ENCODE measurements at regions not wholly inside any gene's neighbourhood (a gene's known extent, or its start where the extent isn't known, plus 50 kb on each side); places are given as distances from the start of the nearest gene placed in this dataset.

DNA sequence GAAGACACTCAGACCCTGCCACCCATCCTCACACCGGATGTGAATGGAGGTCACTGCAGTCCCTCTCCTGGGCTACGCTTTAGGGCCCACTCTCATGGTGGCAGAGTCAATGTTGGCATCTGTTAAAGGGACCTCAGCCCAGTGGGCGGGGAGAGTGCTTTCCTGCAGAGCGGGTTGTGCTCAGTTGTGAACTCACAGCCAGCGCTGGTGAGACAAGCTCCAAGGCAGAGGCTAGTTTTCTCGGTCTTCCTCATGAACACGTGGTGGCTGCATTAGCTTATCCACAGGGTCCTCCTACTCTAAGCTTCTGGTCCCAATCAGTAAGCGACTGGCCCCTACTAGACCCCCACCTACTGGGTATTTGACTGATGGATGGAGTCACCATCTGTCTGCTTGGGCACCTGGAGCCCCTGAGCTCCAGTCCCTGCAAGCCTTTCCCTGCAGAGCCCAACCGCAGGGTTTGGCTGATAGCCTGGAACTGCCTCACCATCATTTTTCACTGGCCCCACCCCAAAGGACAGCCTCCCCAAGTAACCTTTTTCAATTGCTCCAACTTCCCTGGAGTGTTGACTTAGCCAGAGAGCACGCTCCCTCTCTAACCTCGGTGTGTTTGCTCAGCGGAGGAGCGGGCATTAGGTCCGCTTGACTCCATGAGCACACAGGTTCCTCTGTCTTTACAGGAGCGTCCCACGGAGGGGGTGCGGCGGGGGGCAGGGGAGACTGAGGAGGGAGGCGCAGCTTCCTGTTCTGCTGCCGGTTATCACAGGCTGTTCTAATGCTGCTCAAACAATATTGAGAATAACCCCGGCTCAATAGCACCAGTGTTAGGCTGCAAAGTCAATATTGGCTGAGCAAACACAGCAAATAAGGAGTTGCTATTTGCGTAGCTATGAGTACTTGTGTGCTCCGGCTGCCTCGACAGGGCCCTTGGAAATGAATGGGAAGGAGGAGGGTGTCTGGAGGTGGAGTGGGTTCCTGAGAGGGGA, 141.7 kb downstream of the RPLP1 start:
- DNase-seq (ENCODE audit: extremely low spot score, insufficient read length, low read depth) (no peak), FAIRE-seq (no peak)

DNA sequence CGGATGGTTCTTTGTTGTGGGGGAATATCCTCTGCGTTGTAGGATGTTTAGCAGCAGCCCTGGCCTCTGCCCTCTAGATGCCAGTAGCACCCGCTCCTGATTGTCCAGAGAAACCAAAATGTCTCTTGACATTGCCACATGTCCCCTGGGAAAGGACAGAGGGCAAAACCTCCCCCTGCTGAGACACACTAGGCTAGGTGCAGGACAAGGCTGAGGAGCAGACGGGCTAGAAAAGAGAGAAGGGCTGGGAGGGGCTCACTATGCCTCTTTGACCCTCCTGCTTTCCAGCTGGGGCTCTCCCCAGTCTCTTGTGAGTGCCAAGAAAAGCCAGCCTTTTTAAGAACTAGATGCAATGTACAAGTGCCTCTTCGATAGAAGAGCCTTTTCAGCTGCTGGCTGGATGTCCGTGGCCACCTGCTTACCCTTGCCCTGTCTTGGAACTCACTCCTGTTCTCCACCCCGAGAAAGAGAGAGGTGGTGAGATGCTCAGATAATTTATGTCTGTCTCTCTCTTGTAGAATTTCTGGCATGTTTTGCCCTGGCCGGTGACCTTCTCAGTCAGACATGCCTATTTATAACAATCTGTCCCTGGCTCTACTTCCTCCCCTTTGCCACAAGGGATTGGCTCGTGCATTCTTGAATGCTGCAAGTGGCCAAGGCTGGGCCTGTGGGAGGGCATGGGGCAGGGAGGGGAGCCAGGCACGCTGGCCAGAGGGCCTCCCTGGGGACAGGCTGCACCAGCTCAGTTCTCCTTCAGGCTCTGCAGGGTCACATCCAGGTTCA, 142.6 kb downstream of the RPLP1 start:
- no peak for DNase-seq (ENCODE audit: extremely low spot score, insufficient read length, low read depth)
- FAIRE-seq = no peak

DNA sequence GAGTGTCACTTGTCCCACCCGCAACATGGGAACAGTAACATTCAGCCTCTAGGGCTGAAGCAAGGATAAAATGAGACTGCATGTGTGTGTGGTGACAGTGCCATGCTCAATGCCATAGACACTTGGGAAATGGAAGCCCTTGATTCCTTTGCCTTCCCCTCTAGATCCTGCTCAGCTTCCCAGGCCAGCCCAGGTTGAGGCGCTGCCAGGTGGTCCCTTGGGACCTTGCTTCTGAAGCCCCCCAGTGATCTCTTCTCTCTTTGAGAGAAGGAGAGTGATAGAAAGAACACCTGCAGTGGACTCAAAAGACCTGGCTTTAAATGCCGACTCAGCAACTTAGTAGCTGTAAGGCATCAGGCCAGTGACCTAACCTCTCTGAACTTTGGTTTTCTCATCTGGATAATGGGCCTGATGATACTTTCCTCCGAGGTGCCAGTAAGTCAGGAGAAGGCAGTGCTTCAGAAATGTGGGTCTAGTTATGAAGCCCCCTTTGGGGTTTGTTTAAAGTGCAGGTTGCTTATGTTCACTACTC, 144.5 kb downstream of the RPLP1 start:
- DNase-seq (ENCODE audit: extremely low spot score, insufficient read length, low read depth) (no peak), FAIRE-seq (no peak)

DNA sequence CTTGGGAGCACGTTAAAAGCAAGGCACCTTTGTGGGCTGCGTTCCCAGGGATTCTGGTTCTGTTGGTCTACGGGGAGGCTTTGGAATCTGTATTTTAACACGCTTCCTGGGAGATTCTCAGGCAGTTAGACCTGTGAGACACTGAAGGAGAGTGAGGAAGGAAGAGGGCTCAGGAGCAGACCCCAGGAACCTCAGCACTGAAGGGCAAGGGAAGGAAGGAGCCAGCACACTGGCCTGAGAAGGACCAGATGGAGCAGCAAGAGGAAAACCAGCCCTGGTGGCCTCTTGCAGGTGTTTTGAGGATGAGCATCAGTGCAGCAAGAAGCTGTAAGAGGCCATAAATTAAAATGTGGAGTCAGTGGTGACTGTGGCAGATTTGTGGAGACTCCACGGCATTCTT, 146.7 kb downstream of the RPLP1 start:
- FAIRE-seq (no peak), DNase-seq (ENCODE audit: extremely low spot score, insufficient read length, low read depth) (no peak)

DNA sequence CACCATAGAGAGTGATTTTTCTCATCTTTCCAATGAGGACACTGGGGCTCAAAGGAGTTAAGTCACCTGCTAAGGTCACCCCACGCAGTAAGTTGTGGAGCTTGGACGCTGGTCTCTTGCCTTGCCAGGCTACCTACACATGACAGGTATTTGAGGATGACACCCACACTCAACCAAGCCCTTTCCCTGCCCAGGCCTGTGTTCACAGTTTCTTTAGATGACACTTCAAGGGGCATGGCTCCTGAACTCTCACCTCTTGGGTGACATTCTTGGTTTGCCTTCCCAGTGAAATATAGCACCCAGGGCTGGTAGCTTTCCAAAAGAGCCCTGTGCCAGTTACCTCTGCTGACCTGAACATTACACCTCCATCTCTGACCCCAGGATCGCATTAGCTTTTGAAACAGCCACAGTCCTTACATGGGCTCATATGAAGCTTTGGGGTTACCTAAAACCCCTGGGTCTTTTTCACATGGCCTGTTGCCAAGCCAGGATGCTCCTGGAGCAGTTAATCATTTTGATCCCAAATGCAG, 148.0 kb downstream of the RPLP1 start:
- DNase-seq (ENCODE audit: extremely low spot score, insufficient read length, low read depth) (no peak), FAIRE-seq (no peak)

DNA sequence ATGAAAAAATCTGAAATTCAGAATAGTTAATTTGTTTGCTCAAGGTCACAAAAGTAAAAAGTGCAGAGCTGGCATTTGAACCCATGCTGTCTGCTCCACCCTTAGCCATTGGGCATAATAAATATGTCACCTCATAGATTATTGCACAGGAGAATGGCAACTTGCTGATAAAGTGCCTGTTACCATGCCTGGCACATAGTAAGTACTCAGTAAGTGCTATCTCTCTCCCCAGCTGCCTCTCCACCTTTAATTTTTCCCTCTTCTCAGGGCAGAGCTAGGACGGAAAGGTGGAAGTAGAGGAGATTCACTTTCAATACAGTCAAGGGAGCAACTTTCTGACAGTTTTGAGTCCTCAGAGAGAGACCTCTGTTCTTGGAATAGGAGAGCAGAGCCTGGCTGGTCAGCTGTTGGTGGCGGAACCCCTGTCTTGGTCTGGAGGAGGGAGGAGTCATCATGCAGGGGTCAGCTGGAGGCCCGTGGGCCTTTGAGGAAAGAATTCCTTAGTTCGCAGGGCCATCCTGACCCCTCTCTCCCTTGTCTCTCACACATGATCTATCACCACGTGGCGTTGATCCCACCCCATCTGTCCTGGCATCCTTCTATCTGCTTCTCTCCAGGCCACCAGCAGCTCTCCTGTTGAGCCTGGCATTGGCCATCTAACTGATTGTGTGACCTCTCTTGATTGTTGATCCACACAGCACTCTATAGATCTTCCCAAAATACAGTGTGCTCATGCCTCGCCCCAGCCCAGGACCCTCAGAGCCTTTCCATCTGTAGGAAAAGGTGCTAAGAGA, 149.3 kb downstream of the RPLP1 start:
- DNase-seq (ENCODE audit: extremely low spot score, insufficient read length, low read depth) (no peak), FAIRE-seq (no peak)

DNA sequence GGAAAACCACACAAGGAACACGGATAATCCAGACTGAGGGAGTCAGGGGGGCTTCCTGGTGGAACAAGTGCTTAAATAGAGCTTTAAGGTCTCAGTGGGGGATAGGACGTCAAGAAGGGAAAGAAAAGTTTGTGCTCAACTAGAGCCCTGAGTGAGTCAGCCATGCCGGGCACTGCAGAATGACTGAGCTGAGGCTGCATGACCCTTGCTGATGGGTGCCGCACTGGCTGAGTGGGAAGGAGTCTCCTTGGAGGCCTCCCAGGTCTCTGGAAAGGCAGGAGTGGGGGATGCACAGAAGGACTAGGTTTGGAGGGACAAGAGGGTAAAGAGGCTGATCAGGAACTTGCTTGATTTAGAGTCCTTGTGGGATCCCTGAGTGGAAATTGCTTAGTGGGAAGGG, 150.3 kb downstream of the RPLP1 start:
- FAIRE-seq = no peak

DNA sequence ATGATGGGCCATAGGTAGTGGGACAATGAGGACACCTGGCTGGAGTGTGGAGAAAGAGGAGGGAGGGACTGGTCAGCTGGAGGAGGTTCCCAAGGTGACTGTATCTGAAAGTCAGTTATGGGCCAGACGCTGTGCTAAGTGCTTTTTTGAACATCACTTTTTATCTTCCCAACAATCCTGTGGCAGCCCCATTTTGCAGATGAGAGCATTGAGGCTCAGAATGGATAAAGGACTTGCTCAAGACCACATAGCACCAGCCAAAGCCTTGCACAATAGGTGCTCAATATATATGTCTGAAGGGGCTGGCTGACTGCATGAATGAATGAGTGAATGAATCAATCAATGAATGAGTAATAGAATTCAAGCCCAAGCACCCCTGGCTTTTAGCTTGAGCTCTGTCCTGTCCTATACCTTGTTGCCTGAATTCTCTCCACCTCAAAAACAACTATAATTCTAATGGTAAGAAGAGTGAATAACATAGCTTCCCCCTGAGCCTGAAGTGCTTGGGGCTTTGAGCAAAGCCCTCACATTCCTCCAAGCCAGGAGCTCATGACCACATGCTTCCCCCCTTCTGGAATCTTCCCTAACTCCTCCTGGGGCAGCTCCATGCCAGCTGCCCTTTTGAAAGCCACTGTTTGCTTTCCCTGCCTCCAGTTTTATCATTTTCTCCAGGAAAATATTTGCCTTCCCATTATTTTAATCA, 150.9 kb downstream of the RPLP1 start:
- DNase-seq (ENCODE audit: extremely low spot score, insufficient read length, low read depth) (no peak), FAIRE-seq (no peak)

More for the DNA sequence above, 150.3 kb downstream of the RPLP1 start:
- no peak for DNase-seq (ENCODE audit: extremely low spot score, insufficient read length, low read depth)

DNA sequence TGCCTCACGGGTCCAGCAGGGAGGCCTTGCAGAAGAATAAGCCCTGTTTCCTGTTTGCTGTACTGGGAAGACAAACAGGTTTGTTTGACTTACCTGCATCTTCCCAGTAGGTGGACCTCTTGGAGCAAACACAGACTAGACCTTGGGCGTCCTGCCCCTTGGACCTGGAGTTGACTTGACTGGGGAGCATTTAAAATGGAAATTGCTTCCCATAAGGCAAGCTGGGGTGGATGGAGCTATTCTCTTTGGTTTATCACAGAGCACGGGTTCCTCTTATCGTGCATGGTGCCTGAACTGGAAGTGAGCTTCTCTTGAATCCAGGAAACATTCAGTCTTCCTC, 151.4 kb downstream of the RPLP1 start:
- FAIRE-seq (no peak), DNase-seq (ENCODE audit: extremely low spot score, insufficient read length, low read depth) (no peak)

DNA sequence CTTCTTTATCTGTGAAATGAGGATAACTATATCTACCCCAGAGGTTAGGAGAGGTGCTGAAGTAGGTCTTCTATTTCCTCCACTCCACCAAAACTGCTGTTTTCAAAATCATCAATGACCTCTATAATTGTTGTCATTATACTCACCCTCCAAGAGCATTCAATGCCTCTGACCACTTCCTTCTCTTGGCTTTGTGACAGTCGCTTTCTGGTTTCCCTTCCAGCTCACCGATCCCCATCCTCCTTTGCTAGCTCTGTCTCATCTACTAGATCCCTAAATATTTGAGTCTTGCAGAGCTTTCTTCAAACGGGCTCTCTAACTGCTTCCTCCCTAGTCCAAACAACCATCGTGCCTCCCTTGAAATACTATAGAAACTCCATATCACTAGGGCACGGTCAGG, 153.5 kb downstream of the RPLP1 start:
- FAIRE-seq (no peak), DNase-seq (ENCODE audit: extremely low spot score, insufficient read length, low read depth) (no peak)

DNA sequence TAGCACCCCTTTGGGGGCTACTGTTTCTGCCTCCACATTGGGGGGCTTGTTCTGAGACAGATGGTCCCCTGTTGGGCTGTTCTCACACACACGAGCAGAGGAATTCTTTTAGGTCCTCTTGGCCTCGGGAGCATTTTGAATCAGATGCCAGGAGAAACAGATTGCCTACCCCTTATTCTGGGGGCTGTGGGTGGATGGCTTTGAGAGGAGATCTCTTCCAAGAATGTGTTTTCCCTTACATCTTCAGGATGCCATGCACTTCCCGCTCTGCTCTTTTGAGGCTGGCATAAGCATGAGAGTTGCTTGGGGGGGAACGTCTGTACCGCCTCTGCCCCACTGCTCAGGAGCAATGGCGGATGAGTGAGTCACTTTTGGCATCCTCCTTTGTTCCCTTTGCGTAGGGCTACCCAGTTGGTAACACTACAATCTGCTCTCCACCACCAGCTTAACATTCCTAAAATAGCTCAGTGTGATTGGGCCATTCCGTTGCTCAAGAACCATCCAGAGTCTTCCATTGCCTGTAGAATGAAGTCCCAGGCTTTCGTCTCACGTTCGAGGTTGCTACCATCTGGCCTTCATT, 154.4 kb downstream of the RPLP1 start:
- FAIRE-seq = no peak
- no peak for DNase-seq (ENCODE audit: extremely low spot score, insufficient read length, low read depth)

DNA sequence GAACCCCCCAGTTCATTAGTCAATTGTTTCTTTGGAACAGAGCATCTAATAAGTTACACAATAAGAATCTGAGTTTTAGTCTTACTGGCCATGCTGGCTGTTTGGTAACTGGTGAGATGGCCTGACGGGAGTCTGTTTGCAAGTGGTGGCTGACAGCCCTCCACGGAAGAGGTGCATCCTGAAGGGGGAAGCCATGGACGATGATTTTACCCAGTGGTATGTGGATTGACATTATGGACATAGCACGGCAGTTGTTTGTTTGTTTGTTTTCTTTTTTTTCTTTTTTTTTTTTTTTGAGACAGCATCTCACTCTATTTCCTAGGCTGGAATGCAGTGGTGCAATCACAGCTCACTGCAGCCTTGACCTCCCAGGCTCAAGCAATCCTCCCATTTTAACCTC, 156.0 kb downstream of the RPLP1 start:
- DNase-seq (ENCODE audit: extremely low spot score, insufficient read length, low read depth) = no peak
- FAIRE-seq = no peak

DNA sequence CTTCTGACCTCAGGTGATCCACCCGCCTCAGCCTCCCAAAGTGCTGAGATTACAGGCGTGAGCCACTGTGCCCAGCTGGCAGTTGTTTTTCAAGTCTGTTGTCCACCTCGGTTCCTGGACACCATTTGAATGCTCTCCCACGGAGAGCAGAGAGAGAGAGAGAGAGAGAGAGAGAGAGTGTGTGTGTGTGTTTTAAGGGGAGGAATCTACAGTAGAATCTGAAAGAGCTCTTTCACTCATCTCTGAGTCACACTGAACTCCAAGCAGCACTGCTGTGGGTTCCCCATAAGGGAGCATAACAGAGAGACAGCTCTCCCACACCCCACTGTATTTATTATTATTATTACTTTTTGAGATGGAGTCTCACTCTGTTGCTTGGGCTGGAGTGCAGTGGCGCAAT, 156.6 kb downstream of the RPLP1 start:
- FAIRE-seq (no peak), DNase-seq (ENCODE audit: extremely low spot score, insufficient read length, low read depth) (no peak)

DNA sequence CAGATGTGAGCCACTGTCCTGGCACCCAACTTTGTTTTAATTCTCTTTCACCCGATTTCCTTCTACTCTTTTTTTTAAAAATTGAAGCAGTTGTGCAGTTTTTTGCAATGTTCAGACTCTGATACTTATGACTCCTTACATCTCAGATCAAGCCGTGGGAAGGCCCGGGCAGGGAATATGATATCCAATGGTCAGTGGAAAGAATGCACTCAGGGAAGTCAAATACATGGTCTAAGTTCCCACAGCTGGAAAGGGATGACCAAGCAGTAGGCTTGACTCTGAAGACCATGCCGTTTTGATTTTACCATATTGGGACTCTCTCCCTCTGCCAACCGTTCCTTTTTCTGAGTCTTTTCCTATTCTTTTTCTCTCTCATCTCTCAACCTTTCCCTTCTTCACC, 157.2 kb downstream of the RPLP1 start:
- DNase-seq (ENCODE audit: extremely low spot score, insufficient read length, low read depth) = no peak
- FAIRE-seq = no peak

DNA sequence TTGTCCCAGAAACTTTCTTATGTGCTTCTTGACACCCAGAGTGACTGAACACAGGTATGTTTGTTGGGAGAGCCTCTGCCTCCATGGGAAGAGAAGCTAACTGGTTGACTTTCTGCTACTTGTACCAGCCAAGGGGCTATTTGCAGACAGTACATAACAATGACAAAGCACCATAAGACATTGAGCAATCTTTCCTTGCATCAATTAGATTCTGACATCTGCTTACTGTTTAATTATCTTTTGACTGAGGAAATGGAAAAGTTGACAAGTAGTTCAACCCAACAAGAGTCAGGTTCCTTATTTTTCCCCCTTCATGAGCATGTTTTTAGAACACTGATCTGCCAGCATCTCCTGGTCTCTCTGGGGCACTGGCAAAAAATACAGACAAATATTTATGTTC, 157.7 kb downstream of the RPLP1 start:
- FAIRE-seq (no peak), DNase-seq (ENCODE audit: extremely low spot score, insufficient read length, low read depth) (no peak)

DNA sequence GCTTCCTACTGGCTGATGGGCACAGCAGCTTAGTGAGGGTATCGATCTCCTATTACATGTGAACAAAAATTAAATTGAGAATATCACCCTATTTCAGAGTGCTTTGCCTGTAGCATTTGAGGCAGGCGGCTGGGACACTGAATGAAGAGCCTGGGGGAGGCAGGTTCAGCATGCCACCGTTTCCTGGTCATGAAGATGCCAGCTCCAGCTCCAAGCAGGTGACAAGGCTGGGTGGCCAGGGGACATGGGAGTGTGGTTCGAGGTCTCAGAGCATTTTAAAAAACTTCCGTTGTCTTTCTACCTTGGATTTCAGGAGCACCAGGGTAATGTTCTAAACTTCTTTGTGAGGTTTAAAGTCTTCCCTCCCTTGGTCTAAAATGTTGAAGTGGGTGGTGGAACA, 158.2 kb downstream of the RPLP1 start:
- no peak for FAIRE-seq
- DNase-seq (ENCODE audit: extremely low spot score, insufficient read length, low read depth) = no peak

DNA sequence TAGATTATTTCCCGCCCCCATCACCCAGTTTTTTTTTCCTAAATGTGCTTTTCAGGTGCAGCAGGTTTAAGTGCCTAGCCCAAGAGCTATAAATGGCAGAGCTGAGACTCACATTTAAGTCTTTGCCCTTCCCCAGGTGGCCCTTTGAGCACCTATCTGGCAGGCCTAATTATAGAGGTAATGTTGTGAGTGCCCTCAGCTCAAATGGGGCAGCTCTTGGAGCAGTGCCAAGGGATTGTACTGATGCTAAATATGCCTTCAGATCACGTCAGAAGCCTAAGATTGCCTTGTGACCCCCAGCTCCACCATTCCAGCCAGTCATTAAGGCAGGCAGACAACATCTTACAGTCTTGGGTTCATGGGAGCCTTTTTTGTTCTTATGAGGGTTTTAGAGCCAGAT, 159.5 kb downstream of the RPLP1 start:
- FAIRE-seq (no peak), DNase-seq (ENCODE audit: extremely low spot score, insufficient read length, low read depth) (no peak)

DNA sequence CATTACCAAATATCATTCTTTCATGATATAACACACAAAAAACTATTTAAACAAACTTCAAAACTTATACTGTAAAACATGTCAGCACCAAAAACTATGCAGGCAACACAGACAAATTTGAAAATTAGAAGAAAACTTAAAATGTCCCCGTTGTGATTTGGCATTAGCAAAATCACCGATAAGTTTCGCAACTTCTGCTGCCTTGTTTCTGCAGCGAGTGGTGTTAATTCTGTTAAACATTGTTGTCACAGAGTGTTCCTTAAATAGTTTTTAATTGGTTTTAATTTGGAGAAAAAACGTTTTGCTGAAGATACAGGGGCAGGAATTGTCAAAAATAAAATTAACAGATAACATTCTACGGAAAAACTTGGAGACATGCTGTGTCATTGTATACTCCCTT, 160.6 kb downstream of the RPLP1 start:
- FAIRE-seq (no peak), DNase-seq (ENCODE audit: extremely low spot score, insufficient read length, low read depth) (no peak)

DNA sequence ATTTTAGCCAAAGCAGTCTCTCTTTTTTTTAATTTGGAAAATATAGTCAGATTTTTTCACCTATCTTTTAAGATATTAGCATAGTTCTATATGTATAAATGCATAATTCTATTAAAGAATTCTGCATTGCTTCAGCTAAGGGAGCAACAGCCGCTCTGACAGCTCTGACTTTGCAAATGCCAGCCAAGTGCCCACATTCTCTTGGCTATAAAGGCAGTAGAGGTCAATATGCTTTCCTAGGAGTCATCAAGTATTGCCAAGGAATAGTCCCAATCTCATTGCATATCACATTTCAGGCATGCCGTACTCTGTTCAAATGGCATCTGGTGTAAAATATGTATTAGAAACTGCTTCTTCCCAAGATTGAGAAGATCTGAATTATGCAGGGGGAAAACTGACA, 161.4 kb downstream of the RPLP1 start:
- DNase-seq (ENCODE audit: extremely low spot score, insufficient read length, low read depth) = no peak
- no peak for FAIRE-seq
